ENCODE measurements at regions not wholly inside any gene's neighbourhood (a gene's known extent, or its start where the extent isn't known, plus 50 kb on each side); places are given as distances from the start of the nearest gene placed in this dataset.

- TF ChIP-seq EZH2 (IDR thresholded peaks at IDR 0.05; ENCODE audit: borderline replicate concordance, control insufficient read depth, low read depth, low read length), result no peak
- no peak for TF ChIP-seq CHD1 (IDR thresholded peaks at IDR 0.05; ENCODE audit: low read depth, low read length)
- TF ChIP-seq ESRRA (IDR thresholded peaks at IDR 0.05; ENCODE audit: low read length), result no peak
- TF ChIP-seq CBX3 (IDR thresholded peaks at IDR 0.05; ENCODE audit: borderline replicate concordance, low read depth), result no peak
- no peak for TF ChIP-seq ETV6 (conservative IDR thresholded peaks at IDR 0.05 in 1 of 2, IDR thresholded peaks at IDR 0.05 in 1 of 2; ENCODE audit: borderline replicate concordance in 1 of 2, low read depth in 1 of 2)
- TF ChIP-seq BCL11A (IDR thresholded peaks at IDR 0.05; ENCODE audit: low read depth, low read length), result no peak
These were observed 102.9 kb upstream of the BMP2 start for GRCh38 chr20:6664574-6664973.

All from GM12878 (cell line).